Prostate gland (tissue), 2 donors: ENCODE measurements at regions not wholly inside any gene's neighbourhood (a gene's known extent, or its start where the extent isn't known, plus 50 kb on each side); places are given as distances from the start of the nearest gene placed in this dataset.

ENCODE experiments used
- DNase-seq: peaks from one replicate; pipeline ENCODE4 v3.0.0-alpha.2; 2019; ENCODE audit warnings: low spot score
- H3K27ac ChIP-seq, 2 donors: fragments of 200-600 bp; sonication (generic); 2 replicates each; pipeline ENCODE4 v1.5.1; 2017 to 2019
- H3K27me3 ChIP-seq: fragments of 200-600 bp; sonication (generic); replicated peaks from 2 replicates; pipeline ENCODE4 v1.5.1; 2019; ENCODE audit not compliant: insufficient read depth
- H3K36me3 ChIP-seq, 2 donors: fragments of 200-600 bp; sonication (generic); 1 replicate in 1 of 2; 2 replicates in 1 of 2; pipeline versions ENCODE4 v1.5.1 to v1.8.1; 2017 to 2019
- H3K4me1 ChIP-seq: fragments of 200-600 bp; sonication (generic); replicated peaks from 2 replicates; pipeline ENCODE4 v1.5.1; 2019
- H3K4me3 ChIP-seq, 2 donors: fragments of 200-600 bp; sonication (generic); 2 replicates each; pipeline ENCODE4 v1.5.1; 2017 to 2019
- H3K9me3 ChIP-seq: fragments of 200-600 bp; sonication (generic); 2 replicates; pipeline ENCODE4 v1.5.1; 2017
- POLR2A ChIP-seq: fragments of 450-650 bp; IDR thresholded peaks from one replicate; pipeline ENCODE4 v1.6.1; 2016; ENCODE audit warnings: antibody characterized with exemption, mild to moderate bottlenecking
- POLR2AphosphoS5 ChIP-seq: sonication (generic); formaldehyde crosslinking; IDR thresholded peaks from one replicate; pipeline ENCODE4 v1.6.1; 2017; ENCODE audit warnings: antibody characterized with exemption
- WGBS: methylation state at CpG from one replicate; pipeline ENCODE4 v1.1.5; 2018; 5-methylcytosine and 5-hydroxymethylcytosine counted together
- intact Hi-C: fragments of 100-400 bp; cut with DNase I; formaldehyde crosslinking; loops from one replicate; pipeline ENCODE4 v1.14.2; 2022
- TF ChIP-seq, protein P1 (sequence below), 4 experiments: fragments of 200-600 bp in 2 of 4; fragments of 450-650 bp in 2 of 4; sonication (generic) in 2 of 4; IDR thresholded peaks; 1 replicate in 3 of 4; 2 replicates in 1 of 4; pipeline ENCODE4 v1.5.1; 2016 to 2019; ENCODE audit warnings: antibody characterized with exemption in 4 of 4, mild to moderate bottlenecking in 2 of 4, moderate library complexity in 2 of 4

GRCh38 chr7:24455813-24456525 lies 117.3 kb upstream of the PALS2 start:
- no peaks in the 10 kb centered on the region for H3K27me3 ChIP-seq
- WGBS = 78% methylated on average over 6 of the region's 6 CpGs
- intact Hi-C loops = no loop called here
- H3K36me3 ChIP-seq = no peaks in the 10 kb centered on the region
- no peak overlapping the region for H3K4me3 ChIP-seq
- H3K4me1 ChIP-seq = no peaks in the 10 kb centered on the region
- H3K9me3 ChIP-seq = no peaks in the 10 kb centered on the region
- H3K27ac ChIP-seq = no peak overlapping the region
- no peak for DNase-seq
- TF ChIP-seq POLR2AphosphoS5 = no peak
- TF ChIP-seq POLR2A = no peak
- TF ChIP-seq, protein P1, sequence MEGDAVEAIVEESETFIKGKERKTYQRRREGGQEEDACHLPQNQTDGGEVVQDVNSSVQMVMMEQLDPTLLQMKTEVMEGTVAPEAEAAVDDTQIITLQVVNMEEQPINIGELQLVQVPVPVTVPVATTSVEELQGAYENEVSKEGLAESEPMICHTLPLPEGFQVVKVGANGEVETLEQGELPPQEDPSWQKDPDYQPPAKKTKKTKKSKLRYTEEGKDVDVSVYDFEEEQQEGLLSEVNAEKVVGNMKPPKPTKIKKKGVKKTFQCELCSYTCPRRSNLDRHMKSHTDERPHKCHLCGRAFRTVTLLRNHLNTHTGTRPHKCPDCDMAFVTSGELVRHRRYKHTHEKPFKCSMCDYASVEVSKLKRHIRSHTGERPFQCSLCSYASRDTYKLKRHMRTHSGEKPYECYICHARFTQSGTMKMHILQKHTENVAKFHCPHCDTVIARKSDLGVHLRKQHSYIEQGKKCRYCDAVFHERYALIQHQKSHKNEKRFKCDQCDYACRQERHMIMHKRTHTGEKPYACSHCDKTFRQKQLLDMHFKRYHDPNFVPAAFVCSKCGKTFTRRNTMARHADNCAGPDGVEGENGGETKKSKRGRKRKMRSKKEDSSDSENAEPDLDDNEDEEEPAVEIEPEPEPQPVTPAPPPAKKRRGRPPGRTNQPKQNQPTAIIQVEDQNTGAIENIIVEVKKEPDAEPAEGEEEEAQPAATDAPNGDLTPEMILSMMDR (IDR thresholded peaks at IDR 0.05) = no peak

GRCh38 chr7:24456526-24457218 lies 116.6 kb upstream of the PALS2 start:
- Histone ChIP-seq H3K27me3 (no peaks in the 10 kb centered on the region), H3K27ac (no peak overlapping the region), H3K4me1 (no peaks in the 10 kb centered on the region), H3K4me3 (no peak overlapping the region), H3K9me3 (no peaks in the 10 kb centered on the region), H3K36me3 (no peaks in the 10 kb centered on the region)
- 27% methylated on average over 4 of the region's 4 CpGs for WGBS
- TF ChIP-seq, protein P1 (IDR thresholded peaks at IDR 0.05) = no peak
- TF ChIP-seq POLR2AphosphoS5 = no peak
- no peak for TF ChIP-seq POLR2A
- intact Hi-C loops = no loop called here
- DNase-seq = no peak

DNA sequence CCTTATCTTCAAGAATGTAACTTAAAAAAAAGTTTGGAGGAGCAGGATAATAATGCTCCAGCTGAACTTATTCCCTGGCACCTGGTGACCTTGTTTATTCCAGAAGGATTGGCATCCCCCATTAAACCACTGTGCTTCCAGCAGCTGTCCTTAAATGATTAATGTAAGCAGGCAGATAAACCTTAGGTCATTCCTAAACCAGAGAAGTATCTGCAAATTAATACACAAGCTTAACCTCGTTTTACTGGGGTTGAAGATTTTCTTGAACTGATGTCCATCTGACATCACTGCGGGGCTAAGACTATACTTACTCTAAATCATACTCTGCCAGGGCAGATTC lies 116.1 kb upstream of the PALS2 start:
- Histone ChIP-seq H3K36me3 (no peaks in the 10 kb centered on the region), H3K4me3 (no peak overlapping the region), H3K27ac (no peak overlapping the region), H3K4me1 (no peaks in the 10 kb centered on the region), H3K9me3 (no peaks in the 10 kb centered on the region), H3K27me3 (no peaks in the 10 kb centered on the region)
- no peak for DNase-seq
- intact Hi-C loops = no loop called here
- 25% methylated on average over 2 of the region's 2 CpGs for WGBS
- TF ChIP-seq POLR2A (no peak), POLR2AphosphoS5 (no peak)
- TF ChIP-seq, protein P1 (IDR thresholded peaks at IDR 0.05) = no peak

DNA sequence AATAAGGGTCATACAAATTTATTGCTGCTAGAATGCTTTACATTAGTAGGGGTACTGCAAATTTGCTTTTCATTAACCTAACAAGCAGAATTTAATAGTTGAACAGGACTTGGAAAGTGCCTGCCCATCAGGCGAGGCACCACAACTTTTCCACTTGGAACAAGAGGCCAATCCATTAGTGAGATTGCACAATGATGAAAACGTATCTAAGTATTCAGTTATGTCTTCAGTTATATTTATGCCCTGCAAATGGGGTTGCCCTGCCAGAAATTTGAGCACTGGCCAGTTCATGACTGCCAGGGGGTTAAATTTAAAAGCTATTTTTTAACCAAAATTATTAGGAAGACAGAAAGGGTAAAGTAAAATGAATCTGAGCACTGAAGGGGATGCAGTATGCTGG lies 111.1 kb upstream of the PALS2 start:
- no peak for DNase-seq
- Histone ChIP-seq H3K27ac (no peak overlapping the region), H3K27me3 (no peaks in the 10 kb centered on the region), H3K9me3 (no peaks in the 10 kb centered on the region), H3K4me1 (no peaks in the 10 kb centered on the region), H3K36me3 (no peaks in the 10 kb centered on the region), H3K4me3 (no peak overlapping the region)
- intact Hi-C loops = no loop called here
- TF ChIP-seq, protein P1 (IDR thresholded peaks at IDR 0.05) = no peak
- TF ChIP-seq POLR2AphosphoS5 (no peak), POLR2A (no peak)
- WGBS = 33% methylated on average over 2 of the region's 2 CpGs

DNA sequence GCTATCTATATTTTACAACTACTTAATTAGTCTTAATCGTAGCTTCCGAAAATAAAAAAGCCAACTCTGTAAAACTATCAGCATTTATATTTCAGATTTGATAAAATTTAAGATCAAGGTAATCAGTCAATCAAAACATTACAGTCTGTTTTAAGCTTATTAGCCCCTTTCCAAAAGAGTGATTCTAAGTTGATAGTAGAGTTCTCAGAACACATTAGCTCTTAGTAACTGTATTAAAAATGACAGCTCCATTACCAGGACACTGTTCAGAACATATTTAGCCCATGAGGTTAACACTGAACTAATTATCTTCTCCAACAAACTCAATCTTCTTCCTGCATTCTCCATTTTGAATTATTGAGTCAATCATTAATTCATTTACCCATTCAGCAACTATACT lies 110.3 kb upstream of the PALS2 start:
- Histone ChIP-seq H3K27me3 (no peaks in the 10 kb centered on the region), H3K4me1 (no peaks in the 10 kb centered on the region), H3K4me3 (no peak overlapping the region), H3K36me3 (no peaks in the 10 kb centered on the region), H3K27ac (no peak overlapping the region), H3K9me3 (no peaks in the 10 kb centered on the region)
- WGBS = 89% methylated on average over 2 of the region's 2 CpGs
- DNase-seq = no peak
- TF ChIP-seq, protein P1 (IDR thresholded peaks at IDR 0.05) = no peak
- TF ChIP-seq POLR2A = no peak
- TF ChIP-seq POLR2AphosphoS5 = no peak
- intact Hi-C loops = no loop called here
